HG02981 (cell line): ENCODE measurements at regions not wholly inside any gene's neighbourhood (a gene's known extent, or its start where the extent isn't known, plus 50 kb on each side); places are given as distances from the start of the nearest gene placed in this dataset.

Source experiments
- ATAC-seq: cut with Tn5 transposase; IDR thresholded peaks from one replicate; pipeline ENCODE4 v1.9.1; 2021; ENCODE audit warnings: mild to moderate bottlenecking, moderate library complexity; ENCODE audit not compliant: unreplicated experiment

DNA sequence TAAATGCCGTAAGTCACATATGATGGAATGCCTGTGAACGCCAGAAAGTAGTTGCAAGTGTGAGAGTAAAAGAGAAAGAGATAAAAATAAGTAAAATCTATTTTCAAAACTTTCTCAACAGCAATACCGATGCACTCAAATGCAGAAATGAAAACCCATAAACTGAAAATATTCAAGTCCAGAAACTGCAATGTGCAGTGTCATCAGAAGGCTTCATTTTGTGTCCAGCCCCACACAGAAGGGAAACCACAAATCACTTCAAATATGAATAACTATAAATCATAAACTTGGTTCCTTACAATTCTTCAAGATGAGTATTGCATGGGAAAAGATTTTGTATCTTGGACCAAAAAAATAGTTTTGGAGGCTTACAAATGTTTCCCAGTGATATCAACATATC lies 375.2 kb upstream of the ANO5 start:
- no peak for ATAC-seq

DNA sequence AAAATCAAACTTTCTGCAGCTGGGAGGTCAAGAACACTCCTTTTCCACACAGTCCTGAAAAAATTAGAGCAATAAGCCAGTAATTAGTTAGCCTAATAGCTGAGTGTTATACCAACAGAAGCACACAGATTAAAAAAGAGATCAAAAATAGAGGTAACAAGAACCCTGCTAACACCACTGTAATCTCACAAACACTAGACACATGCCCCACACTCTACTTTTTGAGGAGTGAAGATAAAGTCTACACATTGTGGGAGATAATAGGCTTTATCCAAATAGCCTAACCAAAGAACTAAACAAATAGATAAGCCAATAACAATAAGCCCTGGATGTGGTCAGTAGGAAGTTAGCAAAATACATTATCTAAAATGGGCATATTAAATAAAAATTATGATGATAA lies 372.7 kb upstream of the ANO5 start:
- no peak for ATAC-seq

DNA sequence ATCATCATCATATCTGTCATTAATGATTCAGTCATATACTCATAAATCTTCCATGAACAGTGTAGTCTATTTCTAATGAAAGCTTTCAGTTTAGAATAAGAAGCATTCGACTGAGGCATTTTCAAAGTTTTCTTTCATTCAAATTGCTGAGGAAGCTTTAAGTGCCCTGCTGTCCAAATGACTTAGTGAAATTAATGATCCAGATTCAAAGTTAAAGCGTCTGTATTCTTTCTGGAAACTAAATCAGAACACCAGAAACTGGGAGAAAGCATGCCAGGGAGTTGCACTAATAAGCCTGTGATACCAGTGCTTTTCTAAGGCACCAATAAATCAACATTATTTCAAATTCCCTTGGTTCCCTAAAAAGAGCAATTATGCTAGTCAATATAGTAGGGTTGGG lies 367.8 kb upstream of the ANO5 start:
- ATAC-seq: no peak

DNA sequence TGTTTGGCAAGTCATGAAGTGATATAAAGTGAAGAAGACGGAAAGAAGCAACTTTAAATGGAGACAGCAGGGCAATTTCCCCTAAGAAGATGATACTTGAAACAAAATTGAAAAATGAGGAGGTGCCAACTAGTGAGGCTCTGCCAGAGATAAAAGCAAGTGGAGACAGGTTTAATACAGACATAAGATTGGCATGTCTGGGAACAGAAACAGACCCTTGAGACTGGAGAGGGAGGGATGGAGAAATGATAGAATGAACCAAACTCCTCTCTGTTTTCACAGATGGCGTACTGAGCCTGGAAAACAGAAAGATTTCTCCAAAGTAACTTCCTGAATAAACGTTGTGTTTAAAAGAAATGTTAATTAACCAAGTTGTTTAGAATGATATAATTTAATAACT lies 354.5 kb upstream of the ANO5 start:
- ATAC-seq: no peak

DNA sequence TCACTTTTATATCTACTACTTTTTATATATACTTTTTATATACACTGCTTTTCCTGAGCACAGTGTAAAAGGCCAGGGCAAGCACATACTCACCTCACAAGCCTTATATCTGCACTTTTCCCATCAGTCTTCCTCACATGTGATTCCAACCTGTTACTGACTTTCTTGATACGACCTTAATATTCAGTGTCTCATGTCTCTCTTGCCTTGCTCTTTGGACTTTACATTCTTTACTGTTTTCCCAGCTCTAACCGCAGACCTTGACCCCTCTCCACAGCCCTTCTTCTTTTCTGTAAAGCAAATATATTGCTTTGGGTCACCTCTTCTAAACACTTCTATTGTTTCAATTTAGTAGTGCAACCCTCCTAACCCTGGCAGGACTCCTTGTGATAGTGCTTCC lies 353.1 kb upstream of the ANO5 start:
- ATAC-seq: no peak

DNA sequence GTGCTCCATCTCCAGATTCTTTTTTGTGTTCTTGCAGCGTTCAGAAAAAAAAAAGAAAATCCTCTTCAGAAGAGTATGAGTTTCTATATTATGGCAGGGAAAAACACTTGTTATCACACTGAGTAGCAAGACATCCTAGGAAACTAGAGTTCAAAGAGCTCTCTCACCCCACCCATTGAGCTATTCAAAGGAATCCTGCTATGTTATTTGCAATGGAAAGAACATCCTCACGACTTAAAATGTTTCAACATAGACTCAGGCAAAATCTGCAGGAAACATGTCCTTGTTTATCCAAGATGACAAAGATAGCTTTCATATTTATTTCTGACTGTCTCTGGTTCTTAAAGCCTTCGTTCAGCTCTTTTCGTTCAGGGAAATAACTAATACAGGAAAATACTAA lies 331.6 kb upstream of the ANO5 start:
- no peak for ATAC-seq

DNA sequence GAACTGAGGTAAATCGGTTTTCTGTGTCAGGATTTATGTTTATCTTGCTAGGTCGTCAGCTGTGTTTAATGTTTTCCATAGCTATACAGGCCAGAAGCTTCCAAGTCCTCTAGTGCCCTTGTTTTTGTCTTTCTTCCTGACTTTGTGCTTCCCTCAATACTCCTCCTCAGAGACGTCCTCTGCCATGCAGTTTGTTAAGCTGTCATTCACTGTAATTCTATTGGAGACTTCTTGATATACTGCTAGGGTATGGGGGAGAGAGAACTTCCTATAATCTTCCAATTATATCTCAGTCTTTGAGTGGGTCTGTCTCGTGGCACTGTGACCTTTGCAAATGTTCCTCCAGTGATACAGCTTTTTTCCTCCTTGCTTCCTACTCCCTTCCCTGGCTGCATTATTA lies 327.3 kb upstream of the ANO5 start:
- ATAC-seq: no peak

DNA sequence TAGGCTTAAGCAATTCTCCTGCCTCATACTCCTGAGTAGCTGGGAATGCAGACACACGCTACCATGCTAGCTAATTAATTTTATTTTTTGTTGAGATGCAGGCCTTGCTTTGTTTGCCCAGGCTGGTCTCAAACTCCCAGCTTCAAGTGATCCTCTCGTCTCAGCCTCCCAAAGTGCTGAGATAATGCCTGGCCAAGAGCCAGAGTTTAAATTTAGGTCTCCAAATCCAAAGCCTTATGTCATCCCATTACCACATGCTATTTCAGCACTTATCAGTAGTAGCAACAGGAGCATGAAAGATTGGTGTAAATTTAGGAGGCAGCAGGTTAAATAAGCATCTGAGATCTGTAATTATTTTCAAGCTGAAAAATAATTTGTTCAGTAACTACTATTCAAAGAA lies 326.1 kb upstream of the ANO5 start:
- ATAC-seq: no peak

DNA sequence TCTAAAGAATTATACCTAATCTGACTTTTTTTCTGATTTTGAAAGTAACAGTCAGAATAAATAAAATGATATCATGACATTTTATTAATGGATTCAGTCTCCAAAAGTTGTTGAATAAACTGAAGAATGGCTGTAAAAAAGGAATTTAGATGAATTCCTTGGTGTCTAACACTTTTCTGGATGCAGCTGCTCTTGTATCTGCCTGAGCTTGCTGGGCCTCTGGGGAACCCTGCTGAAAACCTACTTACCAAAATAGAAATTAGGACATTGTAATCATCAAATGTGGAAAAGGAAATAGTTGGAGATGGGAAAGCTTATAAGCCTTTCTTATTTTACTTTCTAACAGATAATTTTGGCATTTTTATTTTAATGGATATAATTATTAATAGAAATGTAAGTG lies 315.7 kb upstream of the ANO5 start:
- ATAC-seq: no peak

DNA sequence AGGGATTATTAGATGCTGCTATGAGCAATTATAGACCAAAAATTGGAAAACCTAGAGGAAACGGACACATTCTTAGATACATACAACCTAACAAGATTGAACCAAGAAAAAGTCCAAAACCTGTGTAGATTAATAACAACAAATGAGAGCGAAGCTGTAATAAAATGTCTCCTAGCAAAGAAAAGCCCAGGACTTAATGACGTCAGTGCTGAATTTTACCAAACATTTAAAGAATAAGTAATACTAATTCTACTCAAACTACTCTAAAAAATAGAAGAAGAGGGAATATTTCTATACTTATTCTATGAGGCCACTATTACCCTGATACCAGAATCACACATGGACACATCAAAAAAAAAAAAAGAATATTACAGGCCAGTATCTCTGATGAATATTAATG lies 309.5 kb upstream of the ANO5 start:
- no peak for ATAC-seq

DNA sequence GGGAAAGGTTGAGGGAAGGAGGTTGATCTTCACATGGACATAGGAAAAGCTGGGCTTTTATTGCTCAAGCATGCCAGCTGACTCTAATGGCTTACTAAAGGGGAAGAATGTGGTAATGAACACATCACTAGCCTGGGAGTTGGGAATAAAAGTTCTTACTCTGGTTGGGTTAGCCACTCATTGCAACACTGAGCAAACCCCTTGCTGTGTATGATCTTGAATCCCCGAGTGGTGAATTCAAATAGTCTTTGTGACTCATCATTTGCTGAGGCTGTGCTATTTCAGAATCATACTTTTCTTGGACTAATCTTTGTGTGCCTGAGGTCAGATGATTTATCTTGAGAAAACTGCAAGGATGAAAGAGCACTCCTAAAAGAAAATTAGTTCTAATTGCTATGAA lies 304.1 kb upstream of the ANO5 start:
- ATAC-seq: no peak

DNA sequence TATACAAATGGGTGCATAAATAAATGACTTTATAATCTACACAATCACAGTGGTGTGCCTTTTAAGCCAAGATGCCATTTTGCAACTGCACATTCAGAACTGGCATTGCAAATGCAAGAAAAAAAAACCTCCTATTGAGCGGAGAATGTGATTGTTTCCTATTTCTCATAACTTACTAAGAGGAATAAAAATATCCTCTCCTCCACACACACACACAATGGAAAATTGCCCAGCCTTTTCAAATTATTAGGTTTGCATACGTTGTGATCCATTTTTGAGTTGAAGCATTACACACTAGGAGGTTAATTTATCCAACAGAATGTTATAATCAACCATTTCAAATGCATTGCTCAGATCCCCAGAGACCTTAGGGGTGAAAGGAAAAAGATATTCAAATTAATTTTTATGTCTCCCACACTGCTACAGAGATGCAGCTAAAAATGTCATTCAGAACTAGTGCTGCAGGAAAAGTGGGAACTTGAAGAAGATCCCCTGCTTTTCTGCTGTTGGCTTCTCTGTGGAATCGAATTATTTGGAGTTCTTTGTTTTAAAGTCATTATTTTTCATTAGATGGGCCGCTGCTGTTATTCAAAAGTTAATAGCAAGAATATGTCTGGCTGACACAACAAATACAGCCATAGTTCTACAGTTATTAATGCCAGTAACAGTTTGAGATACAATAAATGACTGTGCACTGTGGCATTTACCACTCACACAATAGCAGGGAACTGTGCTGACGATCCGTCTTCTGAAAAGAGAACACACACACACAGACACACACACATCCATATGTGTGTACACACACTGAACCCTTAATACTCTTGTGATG lies 299.9 kb upstream of the ANO5 start:
- no peak for ATAC-seq

DNA sequence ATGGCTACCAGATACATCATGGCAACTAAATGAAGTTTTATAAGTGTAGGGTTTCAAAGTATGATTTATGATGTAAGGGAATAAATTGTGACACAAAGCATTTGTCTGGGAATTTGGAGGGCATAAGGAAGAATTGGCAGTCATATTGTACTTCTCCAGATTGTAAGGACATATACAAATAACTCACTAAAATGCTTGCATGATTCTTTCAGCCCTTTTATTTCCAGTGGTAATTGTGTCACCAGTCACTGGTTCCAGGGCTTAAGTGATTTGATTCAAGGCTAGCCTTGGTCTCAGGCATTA lies 299.4 kb upstream of the ANO5 start:
- ATAC-seq: no peak

DNA sequence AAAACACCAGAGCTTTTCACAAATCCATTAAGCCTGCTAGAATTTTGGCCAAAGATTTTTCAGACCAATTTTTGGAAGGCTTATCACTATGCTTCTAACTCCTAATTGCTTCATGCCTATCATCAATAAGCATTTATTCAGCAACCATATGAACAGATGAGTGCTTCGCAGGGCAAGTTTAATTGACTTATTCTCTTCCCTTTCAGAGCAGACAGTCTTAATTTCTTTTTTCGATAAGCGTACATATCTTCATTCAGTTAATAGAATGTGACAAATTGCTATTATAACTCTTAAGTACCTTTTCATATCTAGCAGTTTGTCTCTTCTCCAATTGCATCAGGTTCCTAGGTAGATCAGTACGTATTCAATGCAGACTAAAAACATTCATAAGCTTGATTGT lies 298.4 kb upstream of the ANO5 start:
- no peak for ATAC-seq

DNA sequence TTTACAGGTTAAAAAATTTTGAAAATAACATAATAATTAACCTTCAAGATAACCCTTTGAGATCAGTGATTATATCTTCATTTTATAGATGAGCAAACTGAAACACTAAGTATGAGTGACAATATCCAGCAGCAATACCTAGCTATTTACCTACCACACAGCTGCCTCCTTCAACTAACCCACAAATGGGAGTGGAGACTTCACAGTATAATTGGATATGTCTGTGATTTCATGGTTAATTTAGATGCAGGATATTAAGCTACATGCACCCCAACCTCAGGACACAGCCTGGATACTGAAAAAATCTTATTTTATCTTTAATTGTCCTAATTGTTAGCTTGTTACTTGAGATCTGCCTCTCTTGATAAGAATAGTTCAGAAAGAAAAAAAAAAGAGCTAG lies 297.2 kb upstream of the ANO5 start:
- ATAC-seq: no peak

DNA sequence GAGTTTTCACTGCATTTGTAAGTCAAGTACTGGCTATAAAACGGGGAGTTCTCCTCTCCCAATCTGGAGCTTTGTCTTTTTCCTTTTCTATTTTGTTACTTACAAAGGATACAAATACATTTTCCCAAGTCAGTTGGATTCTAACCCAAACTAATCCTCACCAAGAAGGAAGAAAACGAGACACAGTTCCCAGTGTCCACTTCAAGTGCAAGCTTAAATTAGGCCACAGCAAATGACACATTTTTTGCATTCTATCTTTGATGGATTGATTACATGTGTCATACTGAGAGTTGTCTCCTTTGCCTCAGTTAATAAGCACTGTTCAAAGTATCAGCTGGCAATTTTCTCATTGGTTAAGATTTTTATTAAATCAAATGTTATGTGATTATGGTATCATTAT lies 296.7 kb upstream of the ANO5 start:
- no peak for ATAC-seq

DNA sequence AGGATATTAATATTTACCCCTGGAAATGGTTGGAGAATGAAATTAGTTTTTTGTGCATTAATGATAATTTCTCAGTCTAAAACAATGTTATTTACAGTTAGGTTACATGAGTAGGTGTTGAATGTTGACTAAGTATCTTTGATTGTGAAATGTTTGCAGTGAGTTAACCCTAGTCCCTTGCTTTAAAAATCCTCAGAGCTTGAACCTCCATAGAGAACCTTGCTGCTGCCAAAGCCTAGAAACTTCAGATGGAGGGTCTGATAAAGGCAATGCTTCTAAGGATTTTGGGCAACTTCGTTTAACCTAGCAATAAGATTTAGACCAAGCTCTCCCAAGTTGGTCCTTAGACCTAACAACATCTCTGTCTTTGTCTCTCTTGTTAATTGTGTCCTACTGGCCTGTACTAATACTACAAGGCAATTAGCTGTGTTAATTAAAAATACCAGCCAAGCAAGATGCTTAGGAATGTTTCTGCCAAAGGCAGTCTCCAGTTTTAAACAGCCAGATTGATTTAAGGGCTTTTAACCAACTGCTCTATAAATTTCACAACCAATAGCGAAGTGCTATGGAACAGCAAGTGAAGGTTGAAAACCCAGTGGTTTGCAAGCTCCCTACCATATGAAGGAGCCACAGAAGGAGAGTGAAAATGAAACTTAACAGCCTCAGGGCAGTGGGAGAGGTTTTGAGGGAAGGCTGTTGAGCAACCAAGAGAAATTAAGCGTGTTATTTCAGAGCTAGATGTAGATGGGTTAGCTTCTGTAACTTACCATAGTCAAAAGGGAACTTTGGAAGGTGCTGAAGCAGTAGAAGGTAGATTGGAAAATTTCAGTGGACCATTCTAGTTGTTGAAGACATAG lies 295.9 kb upstream of the ANO5 start:
- ATAC-seq: no peak

DNA sequence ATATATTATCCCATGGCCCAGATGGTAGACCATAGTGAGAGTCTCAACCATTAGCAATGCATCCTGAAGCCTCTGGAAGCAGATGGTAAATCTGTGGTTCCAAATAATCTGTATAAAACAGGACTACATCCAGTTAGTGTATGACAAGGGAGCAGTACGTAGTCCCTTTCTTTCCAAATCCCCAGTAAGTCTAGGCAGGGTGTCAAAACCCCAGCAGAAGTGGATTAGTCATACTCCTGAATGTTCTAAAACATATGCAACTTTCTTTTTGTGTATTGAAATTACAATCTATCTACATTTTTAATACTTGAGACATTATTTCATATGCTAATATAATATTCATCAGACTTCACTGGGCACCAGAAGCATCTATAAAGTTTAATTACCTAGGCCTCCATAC lies 295.1 kb upstream of the ANO5 start:
- no peak for ATAC-seq

DNA sequence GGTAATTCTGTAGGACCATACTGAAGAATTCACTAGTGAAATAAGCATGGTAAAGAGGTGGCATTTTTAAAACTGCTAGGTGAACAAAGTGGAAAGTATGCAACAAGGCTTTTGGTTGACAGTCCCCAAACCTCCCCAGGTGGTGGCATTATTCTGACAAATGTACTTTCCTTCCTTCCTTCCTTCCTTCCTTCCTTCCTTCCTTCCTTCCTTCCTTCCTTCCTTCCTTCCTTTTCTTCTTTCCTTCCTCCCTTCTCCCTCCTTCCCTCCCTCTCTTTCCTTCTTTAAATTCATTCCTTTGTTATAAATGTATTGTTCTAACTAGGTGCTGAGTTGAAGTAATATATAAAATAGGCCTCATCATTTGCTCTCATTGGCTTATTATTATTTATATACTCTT lies 284.7 kb upstream of the ANO5 start:
- ATAC-seq: no peak

DNA sequence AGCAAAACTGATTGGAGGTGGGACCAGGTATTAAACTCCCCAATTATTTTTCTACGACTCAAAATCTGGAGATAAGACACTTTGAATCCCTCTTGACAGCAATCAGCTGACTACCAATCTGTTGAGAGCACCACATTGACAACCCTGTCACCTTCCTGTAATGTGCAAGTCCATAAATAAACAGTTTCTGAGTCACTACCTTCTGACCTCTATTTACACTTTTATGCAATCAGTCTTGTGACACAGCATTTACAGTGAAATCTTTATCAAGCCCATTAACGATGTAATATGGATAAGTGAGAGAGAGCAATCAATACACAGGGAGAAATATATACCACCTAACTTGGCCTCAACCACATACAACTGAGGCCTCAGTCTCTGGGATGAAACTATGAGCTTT lies 283.7 kb upstream of the ANO5 start:
- ATAC-seq: no peak

DNA sequence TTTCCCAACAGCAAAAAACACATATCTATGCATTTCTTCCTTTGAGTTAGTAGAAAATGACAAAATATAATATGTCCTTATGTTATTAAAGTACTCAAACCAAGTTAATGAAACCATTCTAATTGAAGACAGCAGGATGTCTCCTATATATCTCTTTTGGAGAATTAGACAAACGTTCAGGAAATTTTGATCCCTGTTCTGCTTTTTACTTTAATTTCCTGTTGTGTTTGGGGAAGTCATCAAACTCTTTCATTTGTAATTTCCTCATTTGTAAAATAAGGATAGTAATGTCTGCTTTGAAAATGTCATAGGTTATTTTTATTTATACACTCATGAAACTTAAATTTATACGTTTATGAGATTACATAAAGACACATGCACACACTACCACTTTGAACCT lies 281.8 kb upstream of the ANO5 start:
- no peak for ATAC-seq

DNA sequence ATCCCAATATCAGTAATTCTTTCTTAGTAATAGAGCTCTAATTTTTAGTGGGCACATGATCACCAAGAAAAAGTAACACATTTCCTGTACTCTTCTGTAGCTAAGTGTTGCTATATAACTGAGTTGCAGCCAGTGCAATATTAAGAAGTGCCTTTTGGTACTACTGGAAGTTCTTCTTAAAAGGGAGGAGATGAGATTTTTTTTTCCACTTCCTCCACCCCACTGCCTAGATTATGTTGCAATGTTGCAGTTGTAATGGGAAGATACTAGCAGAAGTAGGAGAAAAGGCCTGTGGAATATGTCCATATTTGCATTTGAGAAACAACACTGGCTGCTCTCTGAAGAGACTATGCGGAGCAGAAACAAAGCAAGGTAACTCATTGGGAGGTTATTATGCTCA lies 280.6 kb upstream of the ANO5 start:
- ATAC-seq: no peak

DNA sequence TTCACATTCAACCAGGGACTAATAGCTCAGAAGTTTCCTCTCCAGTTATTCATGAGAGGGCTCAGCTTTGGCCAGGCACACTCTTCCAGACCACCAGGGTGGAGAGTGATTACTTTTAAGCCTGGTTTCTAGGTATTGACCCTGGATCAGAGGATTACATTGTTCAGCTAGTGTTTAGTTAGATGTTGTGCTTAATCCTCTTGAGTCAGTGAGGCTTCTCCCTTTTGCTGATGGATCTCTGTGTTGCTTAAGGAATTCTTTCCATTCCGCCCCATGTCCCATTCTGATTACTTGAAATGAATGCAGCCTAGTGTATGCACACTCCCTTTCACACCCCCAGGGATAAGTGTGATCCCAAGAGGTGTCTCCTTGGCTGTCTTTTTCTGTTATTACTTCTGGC lies 271.7 kb upstream of the ANO5 start:
- ATAC-seq: no peak
